ENCODE measurements at regions not wholly inside any gene's neighbourhood (a gene's known extent, or its start where the extent isn't known, plus 50 kb on each side); places are given as distances from the start of the nearest gene placed in this dataset.

GRCh38 chr13:80590551-80590950 lies 249.6 kb upstream of the SPRY2 start:
- DNase-seq (ENCODE audit: low spot score) = no peak

- DNase-seq (ENCODE audit: low spot score) = no peak
Observed at GRCh38 chr13:80586356-80586755, 245.4 kb upstream of the SPRY2 start.

GRCh38 chr13:80585531-80585930 lies 244.6 kb upstream of the SPRY2 start:
- no peak for DNase-seq (ENCODE audit: low spot score)

GRCh38 chr13:80584785-80585184 lies 243.9 kb upstream of the SPRY2 start:
- DNase-seq (ENCODE audit: low spot score) = no peak

- DNase-seq (ENCODE audit: low spot score) = no peak
Observed at GRCh38 chr13:80584306-80584705, 243.4 kb upstream of the SPRY2 start.

- DNase-seq (ENCODE audit: low spot score) = no peak
Observed at GRCh38 chr13:80577926-80578670, 237.2 kb upstream of the SPRY2 start.

- no peak for DNase-seq (ENCODE audit: low spot score)
Observed at GRCh38 chr13:80577285-80577684, 236.4 kb upstream of the SPRY2 start.

GRCh38 chr13:80574113-80574850 lies 233.4 kb upstream of the SPRY2 start:
- no peak for DNase-seq (ENCODE audit: low spot score)

GRCh38 chr13:80572923-80573316 lies 232.0 kb upstream of the SPRY2 start:
- DNase-seq (ENCODE audit: low spot score) = no peak

- DNase-seq (ENCODE audit: low spot score) = no peak
Observed at GRCh38 chr13:80572308-80572922, 231.5 kb upstream of the SPRY2 start.

GRCh38 chr13:80571346-80572307 lies 230.7 kb upstream of the SPRY2 start:
- DNase-seq (ENCODE audit: low spot score) = no peak

- no peak for DNase-seq (ENCODE audit: low spot score)
Observed at GRCh38 chr13:80563439-80563838, 222.5 kb upstream of the SPRY2 start.

- DNase-seq (ENCODE audit: low spot score) = no peak
Observed at GRCh38 chr13:80562433-80563156, 221.7 kb upstream of the SPRY2 start.

GRCh38 chr13:80560609-80561008 lies 219.7 kb upstream of the SPRY2 start:
- DNase-seq (ENCODE audit: low spot score) = no peak

GRCh38 chr13:80559944-80560343 lies 219.0 kb upstream of the SPRY2 start:
- DNase-seq (ENCODE audit: low spot score) = no peak

- no peak for DNase-seq (ENCODE audit: low spot score)
Observed at GRCh38 chr13:80558074-80558473, 217.1 kb upstream of the SPRY2 start.

- no peak for DNase-seq (ENCODE audit: low spot score)
Observed at GRCh38 chr13:80555796-80556678, 215.1 kb upstream of the SPRY2 start.

GRCh38 chr13:80552851-80553440 lies 212.0 kb upstream of the SPRY2 start:
- no peak for DNase-seq (ENCODE audit: low spot score)

GRCh38 chr13:80551650-80552497 lies 210.9 kb upstream of the SPRY2 start:
- DNase-seq (ENCODE audit: low spot score) = peak; percentile 25
